ENCODE measurements at regions not wholly inside any gene's neighbourhood (a gene's known extent, or its start where the extent isn't known, plus 50 kb on each side); places are given as distances from the start of the nearest gene placed in this dataset.
"Not testable (repeated sequence)": the region's sequence is repeated elsewhere in the genome, so short reads cannot be mapped to it uniquely, and the experiment has no call there.

DNA sequence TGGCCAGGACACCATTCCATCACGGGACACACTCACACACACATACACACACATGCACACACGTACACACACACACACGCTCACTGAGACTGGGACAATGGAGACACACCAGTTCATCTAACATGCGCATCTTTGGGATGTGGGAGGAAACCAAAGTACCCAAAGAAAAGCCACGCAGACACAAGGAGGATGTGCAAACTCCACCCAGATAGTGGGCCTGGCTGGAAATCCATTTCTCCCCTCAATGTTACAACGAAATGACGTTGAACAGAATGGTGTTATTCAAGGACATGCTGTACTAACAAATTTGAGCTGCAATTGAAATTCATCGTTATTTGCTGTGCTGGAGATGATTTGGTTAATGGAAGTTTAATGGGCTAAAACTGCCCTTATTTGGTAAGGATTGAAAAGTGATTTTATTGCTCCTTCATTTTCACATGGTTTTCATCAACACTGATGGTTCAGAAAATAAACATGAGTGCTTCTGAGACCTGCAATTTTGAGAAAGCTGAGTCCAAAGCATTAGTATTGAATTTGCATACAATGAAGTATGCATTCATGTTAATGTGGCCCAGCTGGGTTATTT lies 110.0 kb downstream of the KCNE4 start:
- Histone ChIP-seq H3K36me3 (replicated peaks; ENCODE audit: control insufficient read depth, insufficient read depth, low read length) (no peaks in the 10 kb centered on the region), H3K27me3 (ENCODE audit: control insufficient read depth, insufficient read depth, low read length) (no peaks in the 10 kb centered on the region), H3K4me3 (ENCODE audit: insufficient read depth, low read depth, low read length) (no peak overlapping the region)
- DNase-seq = no peak

DNA sequence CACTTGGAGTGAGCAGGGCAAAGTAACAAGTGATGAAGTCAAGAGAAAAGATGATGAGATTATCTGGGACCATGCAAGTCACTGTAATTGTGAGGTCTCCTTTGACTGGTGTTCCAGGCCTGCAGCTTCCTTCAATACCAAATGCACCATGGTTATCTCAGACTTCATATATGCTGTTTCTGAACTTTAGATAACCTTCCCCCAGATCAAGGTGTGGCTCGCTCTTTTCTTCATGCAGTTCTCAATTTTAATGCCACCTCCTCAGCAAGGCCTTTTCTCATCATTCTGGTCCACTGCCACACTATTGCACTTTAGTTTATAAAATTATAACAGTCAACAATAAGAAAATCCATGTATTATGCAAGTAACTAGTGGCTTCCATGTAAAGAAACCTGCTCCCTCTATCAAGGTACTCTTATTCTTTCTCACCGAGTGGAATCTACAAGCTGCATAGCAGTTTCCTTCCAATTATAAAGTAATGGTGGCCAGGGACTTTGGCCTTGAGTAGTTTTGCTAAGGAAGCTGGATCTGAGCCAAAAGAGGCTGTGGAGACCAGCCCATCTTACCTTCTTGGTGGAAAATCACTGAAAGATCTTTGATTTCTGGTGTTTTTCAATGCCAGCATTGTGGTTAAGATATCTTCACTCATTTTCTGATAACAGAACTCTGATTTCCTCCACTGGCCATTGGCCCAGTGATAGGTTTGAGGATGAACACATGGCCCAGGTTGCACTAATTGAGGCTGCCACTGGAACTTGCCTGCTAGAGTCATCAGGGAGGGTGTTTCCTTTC lies 113.6 kb downstream of the KCNE4 start:
- H3K36me3 ChIP-seq (replicated peaks; ENCODE audit: control insufficient read depth, insufficient read depth, low read length) = no peaks in the 10 kb centered on the region

DNA sequence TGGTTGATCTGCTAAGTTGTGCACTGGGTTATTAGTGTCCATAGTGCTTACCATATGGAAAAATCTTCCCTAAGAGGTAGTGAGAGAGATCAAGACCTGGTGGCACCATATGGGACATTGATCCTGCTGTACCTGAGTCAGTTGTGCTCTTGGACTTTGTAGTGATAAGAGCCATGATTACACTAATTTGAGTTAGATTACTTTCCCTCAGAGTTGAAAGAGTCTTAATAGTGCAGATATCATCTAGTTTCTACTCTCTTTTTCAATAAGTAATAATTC lies 114.2 kb downstream of the KCNE4 start:
- no peak for DNase-seq
- Histone ChIP-seq H3K4me3 (ENCODE audit: insufficient read depth, low read depth, low read length) (no peak overlapping the region), H3K27me3 (ENCODE audit: control insufficient read depth, insufficient read depth, low read length) (no peaks in the 10 kb centered on the region), H3K36me3 (replicated peaks; ENCODE audit: control insufficient read depth, insufficient read depth, low read length) (no peaks in the 10 kb centered on the region)

More for the DNA sequence above, 113.6 kb downstream of the KCNE4 start:
- H3K4me3 ChIP-seq (ENCODE audit: insufficient read depth, low read depth, low read length) = no peak overlapping the region
- no peaks in the 10 kb centered on the region for H3K27me3 ChIP-seq (ENCODE audit: control insufficient read depth, insufficient read depth, low read length)
- DNase-seq = no peak

DNA sequence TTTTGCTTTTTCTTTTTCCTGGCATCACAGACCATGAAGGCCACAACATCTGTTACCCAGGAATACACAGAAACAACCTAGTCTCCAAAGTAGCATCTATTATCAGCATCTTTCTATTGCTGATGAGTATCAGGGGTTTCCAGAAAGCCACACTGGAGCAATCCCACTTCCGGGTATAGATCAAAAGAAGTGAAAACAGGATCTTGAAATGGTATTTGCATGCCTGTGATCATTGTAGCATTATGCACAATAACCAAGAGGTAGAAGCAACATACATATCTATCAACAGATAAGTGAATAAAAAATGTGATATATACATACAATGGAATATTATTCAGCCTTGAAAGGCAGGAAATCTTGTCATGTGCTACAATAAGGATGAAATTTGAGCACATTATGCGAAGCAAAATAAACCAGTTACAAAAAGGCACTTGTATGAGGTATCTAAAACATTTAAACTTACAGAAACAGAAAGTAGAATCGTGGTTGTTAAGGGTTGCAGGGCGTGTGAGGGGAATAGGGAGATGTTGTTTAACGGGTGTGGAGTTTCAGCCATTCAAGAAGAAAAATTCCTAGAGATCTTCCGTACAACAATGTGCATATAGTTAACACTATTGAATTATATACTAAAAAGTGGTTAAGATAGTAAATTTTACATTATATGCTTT lies 115.1 kb downstream of the KCNE4 start:
- Histone ChIP-seq H3K4me3 (ENCODE audit: insufficient read depth, low read depth, low read length) (no peak overlapping the region), H3K36me3 (replicated peaks; ENCODE audit: control insufficient read depth, insufficient read depth, low read length) (no peaks in the 10 kb centered on the region), H3K27me3 (ENCODE audit: control insufficient read depth, insufficient read depth, low read length) (no peaks in the 10 kb centered on the region)
- no peak for DNase-seq

DNA sequence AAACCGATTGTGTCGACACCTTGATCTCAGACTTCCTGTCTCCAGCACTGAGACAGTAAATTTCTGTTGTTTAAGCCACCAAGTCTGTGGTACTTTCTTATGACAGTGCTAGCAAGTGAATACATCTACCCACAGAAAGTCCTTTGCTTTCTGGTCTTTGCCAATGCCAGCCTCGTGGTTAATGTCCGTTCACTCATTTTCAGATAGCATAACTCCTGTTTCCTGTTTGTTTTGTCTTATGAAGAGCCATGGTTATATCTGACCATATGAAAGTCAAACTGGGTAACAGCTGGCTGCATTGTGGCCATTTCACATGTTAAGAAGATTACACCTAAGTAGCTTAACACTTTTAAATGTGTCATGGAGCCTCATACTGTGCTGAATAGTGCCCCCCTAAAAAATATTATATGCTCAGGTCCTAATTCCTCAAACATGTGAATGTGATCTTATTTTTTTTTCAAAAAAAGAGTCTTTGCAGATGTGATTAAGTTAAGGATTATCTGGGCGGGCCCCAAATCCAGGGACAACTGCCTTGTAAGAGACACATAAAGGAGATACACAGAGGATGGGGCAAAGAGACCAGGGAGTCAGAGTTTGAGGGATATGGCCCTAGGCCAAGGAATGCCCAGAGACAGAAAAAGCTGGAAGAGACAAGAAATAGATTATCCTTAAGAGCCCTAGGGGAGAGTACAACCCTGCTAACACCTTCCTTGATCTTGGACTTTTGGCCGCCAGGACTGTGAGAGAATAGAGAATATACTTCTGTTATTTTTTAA lies 118.0 kb downstream of the KCNE4 start:
- no peaks in the 10 kb centered on the region for H3K36me3 ChIP-seq (replicated peaks; ENCODE audit: control insufficient read depth, insufficient read depth, low read length)
- DNase-seq = no peak
- H3K27me3 ChIP-seq (ENCODE audit: control insufficient read depth, insufficient read depth, low read length) = no peaks in the 10 kb centered on the region
- H3K4me3 ChIP-seq (ENCODE audit: insufficient read depth, low read depth, low read length) = no peak overlapping the region

DNA sequence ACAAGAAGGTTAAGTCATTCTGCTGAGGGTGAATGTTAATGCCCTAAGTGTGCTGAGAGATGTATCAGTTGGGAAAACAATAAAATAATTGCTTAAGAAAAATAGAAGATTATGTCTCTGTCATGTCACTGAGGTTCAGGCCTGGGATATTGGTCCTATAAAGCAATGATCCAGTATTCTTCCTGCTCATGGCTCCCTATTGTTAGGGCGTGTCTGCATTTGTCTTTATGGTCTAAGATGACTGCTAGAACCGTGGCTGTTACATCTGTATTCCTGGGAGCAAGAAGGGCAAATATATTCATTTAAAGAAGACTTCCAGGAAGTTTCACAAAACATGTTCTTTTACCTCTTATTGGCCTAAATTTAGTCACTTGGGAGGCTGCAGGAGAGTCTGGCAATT lies 125.0 kb downstream of the KCNE4 start:
- no peaks in the 10 kb centered on the region for H3K36me3 ChIP-seq (replicated peaks; ENCODE audit: control insufficient read depth, insufficient read depth, low read length)
- DNase-seq = no peak
- no peak overlapping the region for H3K4me3 ChIP-seq (ENCODE audit: insufficient read depth, low read depth, low read length)
- no peaks in the 10 kb centered on the region for H3K27me3 ChIP-seq (ENCODE audit: control insufficient read depth, insufficient read depth, low read length)

DNA sequence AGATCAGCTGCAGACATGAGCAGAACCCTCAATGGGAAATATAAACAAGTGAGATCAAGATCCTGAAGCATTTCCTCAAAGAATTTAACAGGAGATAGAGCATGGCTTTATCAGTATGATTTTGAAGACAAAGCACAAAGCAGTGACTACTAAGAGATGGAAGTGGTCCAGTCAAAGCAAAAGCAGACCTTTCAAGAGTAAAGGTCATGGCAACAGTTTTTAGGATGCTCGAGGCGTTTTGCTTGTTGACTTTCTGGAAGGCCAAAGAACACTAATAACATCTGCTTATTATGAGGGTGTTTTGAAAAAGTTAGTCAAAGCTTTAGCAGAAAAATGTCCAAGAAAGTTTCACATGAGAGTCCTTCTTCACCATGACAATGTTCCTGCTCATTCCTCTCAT lies 128.5 kb downstream of the KCNE4 start:
- no peak for DNase-seq
- Histone ChIP-seq H3K4me3 (ENCODE audit: insufficient read depth, low read depth, low read length) (no peak overlapping the region), H3K27me3 (ENCODE audit: control insufficient read depth, insufficient read depth, low read length) (no peaks in the 10 kb centered on the region), H3K36me3 (replicated peaks; ENCODE audit: control insufficient read depth, insufficient read depth, low read length) (no peaks in the 10 kb centered on the region)

DNA sequence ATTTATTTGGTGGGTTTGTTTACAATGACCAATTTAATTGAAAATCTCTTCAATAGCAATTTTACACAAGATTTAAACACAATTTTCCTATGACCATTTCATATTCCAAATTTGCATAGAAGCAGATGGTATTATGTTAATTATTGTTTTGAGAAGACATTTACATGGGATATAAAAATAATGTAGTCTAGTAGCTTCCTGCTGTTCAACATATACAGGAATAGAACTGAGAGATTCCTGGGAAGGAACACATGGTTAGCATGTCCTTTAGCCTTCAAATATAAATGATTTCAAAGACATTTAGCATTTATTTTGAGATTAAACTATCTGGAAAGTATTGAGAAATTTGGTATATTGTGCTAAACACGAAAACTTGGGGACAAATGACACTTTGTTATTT lies 129.6 kb downstream of the KCNE4 start:
- no peak overlapping the region for H3K4me3 ChIP-seq (ENCODE audit: insufficient read depth, low read depth, low read length)
- H3K27me3 ChIP-seq (ENCODE audit: control insufficient read depth, insufficient read depth, low read length) = no peaks in the 10 kb centered on the region
- no peak for DNase-seq
- H3K36me3 ChIP-seq (replicated peaks; ENCODE audit: control insufficient read depth, insufficient read depth, low read length) = no peaks in the 10 kb centered on the region

DNA sequence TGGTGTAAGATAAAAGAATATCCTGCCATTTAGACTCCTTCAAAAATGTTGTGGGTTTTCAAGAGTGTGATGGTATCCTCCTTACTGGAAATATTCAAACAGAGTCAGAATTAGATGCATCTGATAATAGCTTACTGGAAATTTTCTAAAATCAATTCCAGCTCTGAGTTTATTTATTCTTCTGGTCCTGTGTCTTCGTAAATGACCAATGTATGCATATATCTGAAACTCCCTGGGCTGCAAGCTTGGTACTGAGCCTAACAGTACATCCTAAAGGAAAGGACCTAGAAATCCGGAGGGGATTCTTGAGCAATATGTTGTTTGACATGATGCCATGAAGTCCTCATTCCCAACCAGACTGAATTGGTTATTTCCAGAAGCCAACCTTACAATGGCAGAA lies 130.4 kb downstream of the KCNE4 start:
- DNase-seq = no peak
- no peaks in the 10 kb centered on the region for H3K27me3 ChIP-seq (ENCODE audit: control insufficient read depth, insufficient read depth, low read length)
- H3K4me3 ChIP-seq (ENCODE audit: insufficient read depth, low read depth, low read length) = no peak overlapping the region
- H3K36me3 ChIP-seq (replicated peaks; ENCODE audit: control insufficient read depth, insufficient read depth, low read length) = no peaks in the 10 kb centered on the region

DNA sequence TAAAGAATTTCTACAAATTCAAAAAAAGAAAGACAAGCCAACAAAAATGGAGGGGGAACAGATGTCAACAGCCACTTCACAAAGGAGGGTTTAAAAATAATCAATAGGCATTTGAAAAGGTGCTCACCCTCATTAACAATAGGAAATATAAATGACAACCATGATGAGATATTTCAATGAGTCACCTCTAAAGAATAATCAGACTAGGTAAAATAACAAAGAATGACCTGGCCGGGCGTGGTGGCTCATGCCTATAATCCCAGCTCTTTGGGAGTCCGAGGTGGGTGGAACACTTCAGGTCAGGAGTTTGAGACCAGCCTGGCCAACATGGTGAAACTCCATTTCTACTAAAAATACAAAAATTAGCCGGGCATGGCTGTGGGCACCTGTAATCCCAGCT lies 133.6 kb downstream of the KCNE4 start:
- H3K36me3 ChIP-seq (replicated peaks; ENCODE audit: control insufficient read depth, insufficient read depth, low read length) = no peaks in the 10 kb centered on the region
- no peak for DNase-seq
- H3K27me3 ChIP-seq (ENCODE audit: control insufficient read depth, insufficient read depth, low read length) = no peaks in the 10 kb centered on the region
- no peak overlapping the region for H3K4me3 ChIP-seq (ENCODE audit: insufficient read depth, low read depth, low read length)

DNA sequence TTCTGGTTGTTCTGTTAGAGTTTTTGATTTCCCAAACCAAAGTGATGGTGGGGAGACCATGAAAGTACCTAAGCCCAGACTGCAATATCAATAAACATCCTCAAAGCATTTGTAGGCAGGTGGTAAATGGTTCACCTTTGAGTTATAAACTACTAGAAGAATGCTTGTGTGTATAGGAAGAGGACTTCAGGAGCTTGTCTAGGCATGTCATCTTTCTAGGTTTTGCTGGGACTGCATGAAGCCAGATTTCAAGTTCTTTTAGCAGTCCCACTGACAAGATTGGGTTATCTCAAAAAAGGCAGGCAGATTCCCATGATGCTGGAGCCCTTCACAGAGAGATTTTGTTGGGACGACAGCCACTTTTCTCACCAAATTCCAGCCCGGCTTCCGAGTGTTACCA lies 135.3 kb downstream of the KCNE4 start:
- Histone ChIP-seq H3K36me3 (replicated peaks; ENCODE audit: control insufficient read depth, insufficient read depth, low read length) (no peaks in the 10 kb centered on the region), H3K4me3 (ENCODE audit: insufficient read depth, low read depth, low read length) (no peak overlapping the region), H3K27me3 (ENCODE audit: control insufficient read depth, insufficient read depth, low read length) (no peaks in the 10 kb centered on the region)
- DNase-seq = no peak

DNA sequence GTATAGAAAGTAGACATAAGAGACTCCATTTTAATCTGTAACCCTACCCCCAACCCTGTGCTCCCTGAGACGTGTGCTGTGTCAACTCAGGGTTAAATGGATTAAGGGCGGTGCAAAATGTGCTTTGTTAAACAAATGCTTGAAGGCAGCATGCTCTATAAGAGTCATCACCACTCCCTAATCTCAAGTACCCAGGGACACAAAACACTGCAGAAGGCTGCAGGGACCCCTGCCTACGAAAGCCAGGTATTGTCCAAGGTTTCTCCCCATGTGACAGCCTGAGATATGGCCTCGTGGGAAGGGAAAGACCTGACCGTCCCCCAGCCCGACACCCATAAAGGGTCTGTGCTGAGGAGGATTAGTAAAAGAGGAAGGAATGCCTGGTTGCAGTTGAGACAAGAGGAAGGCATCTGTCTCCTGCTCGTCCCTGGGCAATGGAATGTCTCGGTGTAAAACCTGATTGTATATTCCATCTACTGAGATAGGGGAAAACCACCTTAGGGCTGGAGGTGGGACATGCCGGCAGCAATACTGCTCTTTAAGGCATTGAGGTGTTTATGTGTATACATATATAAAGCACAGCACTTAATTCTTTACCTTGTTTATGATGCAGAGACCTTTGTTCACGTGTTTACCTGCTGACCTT lies 138.7 kb downstream of the KCNE4 start:
- not testable (repeated sequence) for H3K4me3 ChIP-seq (ENCODE audit: insufficient read depth, low read depth, low read length); DNase-seq; H3K36me3 ChIP-seq (replicated peaks; ENCODE audit: control insufficient read depth, insufficient read depth, low read length); H3K27me3 ChIP-seq (ENCODE audit: control insufficient read depth, insufficient read depth, low read length)

DNA sequence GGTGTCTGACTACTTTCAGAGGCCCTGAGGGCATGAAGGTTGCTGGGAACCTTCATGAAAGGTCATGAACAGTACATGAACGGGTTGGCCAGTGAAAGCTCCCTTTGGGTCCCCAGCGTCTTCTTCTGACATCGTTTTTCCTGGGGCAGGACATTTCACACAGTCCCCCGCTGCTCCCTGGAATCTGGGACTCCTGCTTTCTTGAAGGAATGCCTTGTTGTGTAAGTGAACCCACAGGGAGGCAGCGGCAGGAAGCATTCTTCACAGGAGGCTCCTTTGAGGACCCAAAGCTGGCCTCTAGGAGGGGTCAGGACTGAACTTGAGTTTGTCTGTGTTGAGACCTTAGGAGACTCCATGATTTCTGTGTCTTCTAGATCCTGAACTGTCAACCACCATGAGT lies 144.3 kb downstream of the KCNE4 start:
- H3K4me3 ChIP-seq (ENCODE audit: insufficient read depth, low read depth, low read length) = no peak overlapping the region

DNA sequence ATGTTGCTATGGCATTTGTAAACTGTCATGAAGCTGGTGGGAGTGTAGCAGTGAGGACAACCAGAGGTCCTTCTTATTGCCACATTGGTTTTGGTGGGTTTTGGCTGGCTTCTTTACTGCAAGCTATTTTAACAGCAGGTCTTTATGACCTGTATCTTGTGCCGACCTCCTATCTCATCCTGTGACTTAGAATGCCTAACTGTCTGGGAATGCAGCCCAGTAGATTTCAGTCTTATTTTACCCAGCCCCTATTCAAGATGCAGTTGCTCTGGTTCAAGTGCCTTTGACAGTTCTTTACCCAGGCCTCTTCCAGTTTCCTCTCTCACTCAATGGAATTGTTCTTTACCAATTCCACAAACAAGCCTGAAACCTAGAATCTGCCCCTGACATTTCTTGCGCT lies 145.1 kb downstream of the KCNE4 start:
- DNase-seq = no peak
- Histone ChIP-seq H3K4me3 (ENCODE audit: insufficient read depth, low read depth, low read length) (no peak overlapping the region), H3K27me3 (ENCODE audit: control insufficient read depth, insufficient read depth, low read length) (no peaks in the 10 kb centered on the region), H3K36me3 (replicated peaks; ENCODE audit: control insufficient read depth, insufficient read depth, low read length) (no peaks in the 10 kb centered on the region)

More for the DNA sequence above, 144.3 kb downstream of the KCNE4 start:
- Histone ChIP-seq H3K36me3 (replicated peaks; ENCODE audit: control insufficient read depth, insufficient read depth, low read length) (no peaks in the 10 kb centered on the region), H3K27me3 (ENCODE audit: control insufficient read depth, insufficient read depth, low read length) (no peaks in the 10 kb centered on the region)
- DNase-seq = no peak

Data from H7 (cell line).